DOHH2 (cell line): ENCODE measurements at regions not wholly inside any gene's neighbourhood (a gene's known extent, or its start where the extent isn't known, plus 50 kb on each side); places are given as distances from the start of the nearest gene placed in this dataset.

Experiments used
- H3F3A ChIP-seq: fragments of 200-600 bp; sonication (generic), shearing (Covaris generic); 2 replicates; pipeline ENCODE4 v1.6.0; 2016; ENCODE audit warnings: antibody characterized with exemption, mild to moderate bottlenecking; ENCODE audit not compliant: control insufficient read depth, insufficient read depth
- H3K27ac ChIP-seq: fragments of 200-600 bp; sonication (generic); 2 replicates; pipeline ENCODE4 v1.5.1; 2014; ENCODE audit warnings: low read depth, mild to moderate bottlenecking, low read length, moderate library complexity
- H3K27me3 ChIP-seq: fragments of 200-600 bp; sonication (generic); 2 replicates; pipeline ENCODE4 v1.6.1; 2014; ENCODE audit warnings: mild to moderate bottlenecking, low read length, mixed read lengths; ENCODE audit not compliant: control insufficient read depth
- H3K36me3 ChIP-seq: fragments of 200-600 bp; sonication (generic); 2 replicates; pipeline ENCODE4 v1.6.1; 2014; ENCODE audit warnings: mild to moderate bottlenecking, low read length, moderate library complexity, mixed read lengths; ENCODE audit not compliant: control insufficient read depth
- H3K4me1 ChIP-seq: fragments of 200-600 bp; sonication (generic); 2 replicates; pipeline ENCODE4 v1.6.1; 2014; ENCODE audit warnings: mild to moderate bottlenecking, low read length, mixed read lengths; ENCODE audit not compliant: control insufficient read depth
- H3K4me2 ChIP-seq: fragments of 200-600 bp; sonication (generic); 2 replicates; pipeline ENCODE4 v1.6.0; 2014; ENCODE audit warnings: mild to moderate bottlenecking, low read length, moderate library complexity
- H3K4me3 ChIP-seq: fragments of 200-600 bp; sonication (generic); 2 replicates; pipeline ENCODE4 v1.5.1; 2014; ENCODE audit warnings: mild to moderate bottlenecking, low read length, mixed read lengths
- H3K79me2 ChIP-seq: fragments of 200-600 bp; sonication (generic); 2 replicates; pipeline ENCODE4 v1.6.1; 2014; ENCODE audit warnings: mild to moderate bottlenecking, low read length, mixed read lengths; ENCODE audit not compliant: control insufficient read depth
- H3K9me2 ChIP-seq: fragments of 200-600 bp; sonication (generic); replicated peaks from 2 replicates; pipeline ENCODE4 v1.6.1; 2014; ENCODE audit warnings: mild to moderate bottlenecking, low read length, mixed read lengths; ENCODE audit not compliant: control insufficient read depth
- H3K9me3 ChIP-seq: fragments of 200-600 bp; sonication (generic); 2 replicates; pipeline ENCODE4 v1.6.1; 2014; ENCODE audit warnings: antibody characterized with exemption, low read length, mixed read lengths; ENCODE audit not compliant: control insufficient read depth, insufficient read depth
- H4K20me1 ChIP-seq: fragments of 200-600 bp; sonication (generic); 2 replicates; pipeline ENCODE4 v1.6.0; 2014; ENCODE audit warnings: low read depth, mild to moderate bottlenecking, antibody characterized with exemption, low read length, moderate library complexity; ENCODE audit not compliant: control insufficient read depth, insufficient read depth
- CTCF ChIP-seq: fragments of 200-600 bp; sonication (generic); IDR thresholded peaks from one replicate; pipeline ENCODE4 v1.5.1; 2014; ENCODE audit warnings: antibody characterized with exemption, mild to moderate bottlenecking, low read depth, low read length; ENCODE audit not compliant: poor library complexity, severe bottlenecking
- EZH2phosphoT487 ChIP-seq: fragments of 200-600 bp; sonication (generic); IDR thresholded peaks from 2 replicates; pipeline ENCODE4 v1.6.1; 2017; ENCODE audit warnings: borderline replicate concordance, mild to moderate bottlenecking, antibody characterized with exemption, low read length, moderate library complexity, mixed read lengths

DNA sequence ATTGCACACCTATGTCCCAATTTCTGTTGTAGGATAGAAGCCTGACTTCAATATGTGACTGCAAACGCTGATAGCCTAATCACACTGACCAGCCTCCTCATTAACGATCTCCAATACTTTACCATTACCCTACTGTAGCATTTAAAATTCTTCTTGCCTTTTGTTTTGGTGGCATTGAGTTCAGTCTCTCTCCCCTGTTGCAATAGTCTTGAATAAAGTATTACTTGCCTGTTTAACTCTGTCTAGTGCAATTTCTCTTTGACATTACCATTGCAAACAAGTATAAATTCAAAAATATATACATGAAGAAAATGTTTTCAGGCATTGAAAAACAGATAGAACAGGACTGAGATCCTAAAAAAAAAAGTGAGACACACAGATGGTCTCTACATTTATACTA lies 649.1 kb upstream of the B3GAT1 start:
- no peaks in the 10 kb centered on the region for H3K79me2 ChIP-seq
- no peaks in the 10 kb centered on the region for H4K20me1 ChIP-seq
- H3K4me3 ChIP-seq: no peak overlapping the region
- H3K27me3 ChIP-seq: no peaks in the 10 kb centered on the region
- no peak overlapping the region for H3K27ac ChIP-seq
- H3F3A ChIP-seq: no peaks in the 10 kb centered on the region
- TF ChIP-seq EZH2phosphoT487 (no peak), CTCF (no peak)
- H3K36me3 ChIP-seq: no peaks in the 10 kb centered on the region
- no peaks in the 10 kb centered on the region for H3K9me2 ChIP-seq
- no peak overlapping the region for H3K4me2 ChIP-seq
- H3K4me1 ChIP-seq: no peaks in the 10 kb centered on the region
- no peaks in the 10 kb centered on the region for H3K9me3 ChIP-seq

DNA sequence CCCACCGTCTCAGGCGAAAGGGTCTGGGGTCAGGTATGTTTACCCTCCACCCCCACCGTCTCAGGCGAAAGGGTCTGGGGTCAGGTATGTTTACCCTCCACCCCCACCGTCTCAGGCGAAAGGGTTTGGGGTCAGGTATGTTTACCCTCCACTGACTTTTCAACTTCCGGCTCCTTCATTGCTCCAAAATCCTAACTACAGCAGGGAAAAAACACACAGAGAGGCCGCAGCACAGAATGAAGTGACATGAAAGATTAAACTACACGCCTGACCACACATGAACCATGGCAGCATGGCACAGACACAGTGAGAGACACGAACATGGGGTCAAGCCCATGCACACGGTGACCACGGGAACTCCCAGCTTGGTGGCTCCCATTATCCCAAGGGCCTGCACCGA lies 634.9 kb upstream of the B3GAT1 start:
- Histone ChIP-seq H3K4me2 (no peak overlapping the region), H3K9me3 (no peaks in the 10 kb centered on the region), H3K79me2 (no peaks in the 10 kb centered on the region), H4K20me1 (no peaks in the 10 kb centered on the region), H3K36me3 (no peaks in the 10 kb centered on the region), H3F3A (no peaks in the 10 kb centered on the region), H3K27me3 (no peaks in the 10 kb centered on the region), H3K4me3 (no peak overlapping the region), H3K27ac (no peak overlapping the region), H3K4me1 (no peaks in the 10 kb centered on the region), H3K9me2 (no peaks in the 10 kb centered on the region)
- TF ChIP-seq EZH2phosphoT487: no peak
- TF ChIP-seq CTCF: no peak

DNA sequence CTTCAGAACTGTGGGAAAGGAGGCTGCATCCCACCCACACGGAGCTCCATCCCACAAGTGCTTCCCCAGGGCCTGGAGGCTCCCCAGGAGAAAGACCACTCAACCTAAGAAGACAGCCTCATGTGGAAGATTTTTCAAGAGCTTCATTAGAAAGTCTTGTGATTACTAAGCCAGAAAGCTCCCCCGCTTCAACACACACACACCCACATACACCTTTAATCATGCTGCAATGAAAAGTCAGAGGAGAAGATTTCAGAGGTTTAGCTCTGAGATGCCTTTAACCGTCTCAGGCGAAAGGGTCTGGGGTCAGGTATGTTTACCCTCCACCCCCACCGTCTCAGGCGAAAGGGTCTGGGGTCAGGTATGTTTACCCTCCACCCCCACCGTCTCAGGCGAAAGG lies 634.5 kb upstream of the B3GAT1 start:
- TF ChIP-seq CTCF: no peak
- TF ChIP-seq EZH2phosphoT487: no peak
- Histone ChIP-seq H3K4me3 (no peak overlapping the region), H3K79me2 (no peaks in the 10 kb centered on the region)

GRCh38 chr11:135043434-135043833 lies 631.4 kb upstream of the B3GAT1 start:
- TF ChIP-seq CTCF: no peak
- no peak for TF ChIP-seq EZH2phosphoT487
- H3K27ac ChIP-seq: no peak overlapping the region
- H3K79me2 ChIP-seq: no peaks in the 10 kb centered on the region
- no peaks in the 10 kb centered on the region for H3K4me1 ChIP-seq
- H3F3A ChIP-seq: no peaks in the 10 kb centered on the region
- no peak overlapping the region for H3K4me3 ChIP-seq
- H3K9me2 ChIP-seq: no peaks in the 10 kb centered on the region
- no peaks in the 10 kb centered on the region for H3K27me3 ChIP-seq
- no peaks in the 10 kb centered on the region for H3K36me3 ChIP-seq
- H3K9me3 ChIP-seq: no peaks in the 10 kb centered on the region
- H4K20me1 ChIP-seq: no peaks in the 10 kb centered on the region
- H3K4me2 ChIP-seq: no peak overlapping the region

More for the DNA sequence above, 634.5 kb upstream of the B3GAT1 start:
- H3K4me1 ChIP-seq: no peaks in the 10 kb centered on the region
- H3K9me3 ChIP-seq: no peaks in the 10 kb centered on the region
- no peaks in the 10 kb centered on the region for H3K36me3 ChIP-seq
- no peaks in the 10 kb centered on the region for H3F3A ChIP-seq
- H3K4me2 ChIP-seq: no peak overlapping the region
- H3K9me2 ChIP-seq: no peaks in the 10 kb centered on the region
- H3K27ac ChIP-seq: no peak overlapping the region
- H4K20me1 ChIP-seq: no peaks in the 10 kb centered on the region
- H3K27me3 ChIP-seq: no peaks in the 10 kb centered on the region
